Tibial artery (tissue), 4 donors: ENCODE measurements at regions not wholly inside any gene's neighbourhood (a gene's known extent, or its start where the extent isn't known, plus 50 kb on each side); places are given as distances from the start of the nearest gene placed in this dataset.

ENCODE experiments used
- DNase-seq, 2 donors: peaks; one replicate each; pipeline ENCODE4 v3.0.0-alpha.2; 2019
- H3K27ac ChIP-seq, 2 donors: fragments of 200-600 bp; sonication (generic) in 1 of 2; 1 replicate in 1 of 2; 2 replicates in 1 of 2; pipeline ENCODE4 v1.5.1; 2018 to 2019; ENCODE audit warnings: mild to moderate bottlenecking in 1 of 2
- H3K27me3 ChIP-seq, 2 donors: fragments of 200-600 bp; sonication (generic) in 1 of 2; one replicate each; pipeline versions ENCODE4 v1.5.1 to v1.6.0; 2016 to 2019
- H3K36me3 ChIP-seq, 3 donors: fragments of 200-600 bp; sonication (generic) in 2 of 3; one replicate each; pipeline ENCODE4 v1.5.1; 2016 to 2019; ENCODE audit warnings: mild to moderate bottlenecking in 2 of 3
- H3K4me1 ChIP-seq, 4 donors: fragments of 200-600 bp; sonication (generic) in 2 of 4; 1 replicate in 3 of 4; 2 replicates in 1 of 4; pipeline ENCODE4 v1.5.1; 2016 to 2019
- H3K4me3 ChIP-seq, 2 donors: fragments of 200-600 bp; sonication (generic) in 1 of 2; 1 replicate in 1 of 2; 2 replicates in 1 of 2; pipeline ENCODE4 v1.5.1; 2018 to 2019; ENCODE audit warnings: mild to moderate bottlenecking in 2 of 2
- H3K9me3 ChIP-seq, 3 donors: fragments of 200-600 bp; sonication (generic) in 1 of 3; one replicate each; pipeline ENCODE4 v1.5.1; 2016 to 2019
- intact Hi-C: fragments of 100-400 bp; cut with DNase I; formaldehyde crosslinking; loops from one replicate; pipeline ENCODE4 v1.15.0; 2023; ENCODE audit warnings: low total_unique reads
- TF ChIP-seq, protein P1 (sequence below), 2 experiments: fragments of 200-600 bp in 1 of 2; fragments of 450-650 bp in 1 of 2; IDR thresholded peaks; one replicate each; pipeline ENCODE4 v1.5.1; 2017 to 2019; ENCODE audit warnings: antibody characterized with exemption in 2 of 2, mild to moderate bottlenecking in 1 of 2, moderate library complexity in 1 of 2

- H3K4me3 ChIP-seq, result no peak overlapping the region
- H3K9me3 ChIP-seq, result no peaks in the 10 kb centered on the region
- no peaks in the 10 kb centered on the region for H3K27me3 ChIP-seq
- no peak for DNase-seq
- TF ChIP-seq, protein P1, sequence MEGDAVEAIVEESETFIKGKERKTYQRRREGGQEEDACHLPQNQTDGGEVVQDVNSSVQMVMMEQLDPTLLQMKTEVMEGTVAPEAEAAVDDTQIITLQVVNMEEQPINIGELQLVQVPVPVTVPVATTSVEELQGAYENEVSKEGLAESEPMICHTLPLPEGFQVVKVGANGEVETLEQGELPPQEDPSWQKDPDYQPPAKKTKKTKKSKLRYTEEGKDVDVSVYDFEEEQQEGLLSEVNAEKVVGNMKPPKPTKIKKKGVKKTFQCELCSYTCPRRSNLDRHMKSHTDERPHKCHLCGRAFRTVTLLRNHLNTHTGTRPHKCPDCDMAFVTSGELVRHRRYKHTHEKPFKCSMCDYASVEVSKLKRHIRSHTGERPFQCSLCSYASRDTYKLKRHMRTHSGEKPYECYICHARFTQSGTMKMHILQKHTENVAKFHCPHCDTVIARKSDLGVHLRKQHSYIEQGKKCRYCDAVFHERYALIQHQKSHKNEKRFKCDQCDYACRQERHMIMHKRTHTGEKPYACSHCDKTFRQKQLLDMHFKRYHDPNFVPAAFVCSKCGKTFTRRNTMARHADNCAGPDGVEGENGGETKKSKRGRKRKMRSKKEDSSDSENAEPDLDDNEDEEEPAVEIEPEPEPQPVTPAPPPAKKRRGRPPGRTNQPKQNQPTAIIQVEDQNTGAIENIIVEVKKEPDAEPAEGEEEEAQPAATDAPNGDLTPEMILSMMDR (IDR thresholded peaks at IDR 0.05), result no peak
- H3K27ac ChIP-seq, result peak overlapping the region; percentile 73 to 78
- intact Hi-C loops, result loop anchor here (5.0 to 10.0 kb wide), 2 partner anchors 53 to 196 kb away; no protein-coding TSS in a partner anchor
- H3K36me3 ChIP-seq, result no peaks in the 10 kb centered on the region
- H3K4me1 ChIP-seq, result peaks cover 3 to 26% (median 19%) of the 10 kb centered on the region in 4 donors
These were observed 57.5 kb upstream of the PPP1R3C start for GRCh38 chr10:91690412-91690811.

- Histone ChIP-seq H3K4me3 (no peak overlapping the region), H3K36me3 (no peaks in the 10 kb centered on the region), H3K4me1 (peaks cover 3 to 26% (median 19%) of the 10 kb centered on the region in 4 donors), H3K27ac (peak overlapping the region; percentile 73 to 78), H3K9me3 (no peaks in the 10 kb centered on the region), H3K27me3 (no peaks in the 10 kb centered on the region)
- TF ChIP-seq, protein P1 (IDR thresholded peaks at IDR 0.05), result no peak
- intact Hi-C loops, result loop anchor here (5.0 to 10.0 kb wide), 2 partner anchors 52 to 195 kb away; no protein-coding TSS in a partner anchor
- DNase-seq, result peak; percentile 67 to 83
These were observed 56.9 kb upstream of the PPP1R3C start for GRCh38 chr10:91689731-91690168.

GRCh38 chr10:91684841-91685240 lies 52.0 kb upstream of the PPP1R3C start:
- Histone ChIP-seq H3K9me3 (no peaks in the 10 kb centered on the region), H3K4me1 (peaks cover under 1 to 20% (median 11%) of the 10 kb centered on the region in 4 donors), H3K27ac (no peak overlapping the region), H3K36me3 (no peaks in the 10 kb centered on the region), H3K27me3 (no peaks in the 10 kb centered on the region), H3K4me3 (no peak overlapping the region)
- TF ChIP-seq, protein P1 (IDR thresholded peaks at IDR 0.05), result no peak
- intact Hi-C loops, result no loop called here
- DNase-seq, result no peak

DNA sequence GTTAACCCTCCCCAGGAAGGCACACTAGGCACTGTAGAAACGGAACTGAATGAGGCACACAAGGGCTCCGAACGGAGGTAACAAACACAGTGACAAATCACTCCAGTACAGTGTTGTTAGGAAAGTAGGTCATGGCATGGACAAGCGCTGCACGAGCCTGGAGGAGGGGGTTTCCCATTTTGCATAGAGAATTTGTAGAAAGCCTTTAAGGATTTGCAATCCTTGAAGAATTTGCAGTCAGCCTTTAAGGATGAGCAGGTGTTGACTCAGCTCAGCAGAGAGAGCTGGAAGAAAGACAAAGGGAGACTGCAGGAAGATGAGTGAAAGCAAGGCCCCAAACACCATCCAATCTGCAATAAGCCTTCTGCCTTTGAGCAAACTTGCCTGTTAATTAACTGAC lies 51.1 kb upstream of the PPP1R3C start:
- Histone ChIP-seq H3K4me3 (no peak overlapping the region), H3K27ac (no peak overlapping the region), H3K9me3 (no peaks in the 10 kb centered on the region), H3K27me3 (no peaks in the 10 kb centered on the region), H3K36me3 (no peaks in the 10 kb centered on the region), H3K4me1 (peaks cover 0 to 13% (median 5%) of the 10 kb centered on the region in 4 donors)
- no peak for DNase-seq
- TF ChIP-seq, protein P1 (IDR thresholded peaks at IDR 0.05), result no peak
- intact Hi-C loops, result no loop called here

DNA sequence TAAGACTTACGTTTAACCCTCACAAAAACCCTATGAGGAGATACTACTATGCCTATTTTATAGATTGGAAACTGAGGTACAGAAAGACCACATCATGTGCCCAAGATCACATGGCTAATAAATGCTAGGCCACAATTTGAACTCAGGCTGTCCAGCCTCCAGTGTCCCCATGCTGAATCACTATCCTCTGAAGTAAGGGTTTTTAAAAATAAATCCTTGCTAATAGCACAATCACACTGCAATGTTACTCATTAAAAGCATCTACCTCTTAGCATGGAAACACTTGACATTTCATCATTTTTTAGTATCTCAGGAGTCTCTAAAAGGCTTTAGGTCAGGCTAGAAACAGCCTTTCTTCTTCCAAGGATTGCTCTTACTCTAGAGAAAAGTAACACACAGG lies 50.0 kb upstream of the PPP1R3C start:
- no peak overlapping the region for H3K27ac ChIP-seq
- no peaks in the 10 kb centered on the region for H3K27me3 ChIP-seq
- no peaks in the 10 kb centered on the region for H3K9me3 ChIP-seq
- intact Hi-C loops, result no loop called here
- no peaks in the 10 kb centered on the region for H3K36me3 ChIP-seq
- no peak for DNase-seq
- TF ChIP-seq, protein P1 (IDR thresholded peaks at IDR 0.05), result no peak
- no peak overlapping the region for H3K4me3 ChIP-seq
- H3K4me1 ChIP-seq, result peaks cover 0 to 6% (median 0%) of the 10 kb centered on the region in 4 donors
